ENCODE measurements at regions not wholly inside any gene's neighbourhood (a gene's known extent, or its start where the extent isn't known, plus 50 kb on each side); places are given as distances from the start of the nearest gene placed in this dataset.
"Not testable (repeated sequence)": the region's sequence is repeated elsewhere in the genome, so short reads cannot be mapped to it uniquely, and the experiment has no call there.

GRCh38 chr2:83788938-83789566, 670.0 kb downstream of the SUCLG1 start:
- not testable (repeated sequence) for TF ChIP-seq CTCF, POLR2A (IDR thresholded peaks at IDR 0.05)

All from heart left ventricle (tissue), 13 donors.